Fibroblast of the aortic adventitia (primary cell): ENCODE measurements at regions not wholly inside any gene's neighbourhood (a gene's known extent, or its start where the extent isn't known, plus 50 kb on each side); places are given as distances from the start of the nearest gene placed in this dataset.

Experiments used
- DNase-seq: peaks from one replicate; pipeline ENCODE4 v3.0.0-alpha.2; 2010; ENCODE audit warnings: low read depth
- H3K4me3 ChIP-seq: 2 replicates; pipeline ENCODE4 v1.5.1; 2011; ENCODE audit warnings: low read depth, mild to moderate bottlenecking, control low read depth, low read length, moderate library complexity
- TF ChIP-seq, protein P1 (sequence below): IDR thresholded peaks from 2 replicates; pipeline ENCODE4 v1.5.1; 2011; ENCODE audit warnings: mild to moderate bottlenecking, low read length, control low read depth, inconsistent platforms; ENCODE audit not compliant: insufficient read depth

GRCh38 chr3:110666495-110666894 is 405.1 kb upstream of the NECTIN3 start:
- H3K4me3 ChIP-seq: no peak overlapping the region
- DNase-seq: no peak
- TF ChIP-seq, protein P1, sequence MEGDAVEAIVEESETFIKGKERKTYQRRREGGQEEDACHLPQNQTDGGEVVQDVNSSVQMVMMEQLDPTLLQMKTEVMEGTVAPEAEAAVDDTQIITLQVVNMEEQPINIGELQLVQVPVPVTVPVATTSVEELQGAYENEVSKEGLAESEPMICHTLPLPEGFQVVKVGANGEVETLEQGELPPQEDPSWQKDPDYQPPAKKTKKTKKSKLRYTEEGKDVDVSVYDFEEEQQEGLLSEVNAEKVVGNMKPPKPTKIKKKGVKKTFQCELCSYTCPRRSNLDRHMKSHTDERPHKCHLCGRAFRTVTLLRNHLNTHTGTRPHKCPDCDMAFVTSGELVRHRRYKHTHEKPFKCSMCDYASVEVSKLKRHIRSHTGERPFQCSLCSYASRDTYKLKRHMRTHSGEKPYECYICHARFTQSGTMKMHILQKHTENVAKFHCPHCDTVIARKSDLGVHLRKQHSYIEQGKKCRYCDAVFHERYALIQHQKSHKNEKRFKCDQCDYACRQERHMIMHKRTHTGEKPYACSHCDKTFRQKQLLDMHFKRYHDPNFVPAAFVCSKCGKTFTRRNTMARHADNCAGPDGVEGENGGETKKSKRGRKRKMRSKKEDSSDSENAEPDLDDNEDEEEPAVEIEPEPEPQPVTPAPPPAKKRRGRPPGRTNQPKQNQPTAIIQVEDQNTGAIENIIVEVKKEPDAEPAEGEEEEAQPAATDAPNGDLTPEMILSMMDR: no peak

DNA sequence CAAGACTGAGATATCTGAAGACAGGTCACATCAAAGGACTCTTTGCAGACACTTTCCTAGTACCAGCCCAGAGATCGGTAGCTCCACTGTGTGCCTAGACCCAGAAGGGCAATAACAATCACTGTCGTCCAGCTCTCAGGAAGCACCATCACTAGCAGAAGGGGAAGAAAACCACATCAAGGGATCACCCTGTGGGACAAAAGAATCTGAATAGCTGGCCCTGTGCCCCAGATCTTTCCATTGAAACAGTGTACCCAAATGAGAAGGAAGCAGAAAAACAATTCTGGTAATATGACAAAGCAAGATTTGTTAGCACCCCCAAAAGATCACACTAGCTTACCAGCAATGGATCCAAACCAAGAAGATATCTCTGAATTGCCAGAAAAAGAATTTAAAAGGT is 404.4 kb upstream of the NECTIN3 start:
- no peak overlapping the region for H3K4me3 ChIP-seq
- DNase-seq: no peak
- TF ChIP-seq, protein P1: no peak

DNA sequence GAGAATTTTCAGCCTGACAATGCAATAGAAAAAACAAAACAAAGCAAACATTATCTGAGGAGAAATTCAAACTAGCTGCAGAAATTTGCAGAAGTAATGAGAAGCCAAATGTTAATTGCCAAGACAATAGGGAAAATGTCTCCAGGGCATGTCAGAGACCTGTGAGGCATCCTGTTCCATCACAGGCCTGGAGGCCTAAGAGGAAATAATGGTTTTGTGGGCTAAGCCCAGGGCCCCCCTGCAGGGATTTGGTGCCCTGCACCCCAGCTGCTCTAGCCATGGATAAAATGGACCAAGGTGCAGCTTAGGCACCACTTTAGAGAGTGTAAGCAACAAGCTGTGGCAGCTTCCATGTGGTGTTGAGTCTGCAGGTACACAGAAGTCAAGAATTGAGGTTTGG is 401.2 kb upstream of the NECTIN3 start:
- TF ChIP-seq, protein P1: no peak
- H3K4me3 ChIP-seq: no peak overlapping the region
- DNase-seq: no peak

GRCh38 chr3:110677506-110677905 is 394.1 kb upstream of the NECTIN3 start:
- H3K4me3 ChIP-seq: no peak overlapping the region
- no peak for DNase-seq
- TF ChIP-seq, protein P1: no peak

GRCh38 chr3:110679285-110679684 is 392.3 kb upstream of the NECTIN3 start:
- no peak overlapping the region for H3K4me3 ChIP-seq
- DNase-seq: no peak
- TF ChIP-seq, protein P1: no peak

- no peak overlapping the region for H3K4me3 ChIP-seq
- TF ChIP-seq, protein P1: no peak
- no peak for DNase-seq
Measured at GRCh38 chr3:110680450-110680849, 391.2 kb upstream of the NECTIN3 start.

DNA sequence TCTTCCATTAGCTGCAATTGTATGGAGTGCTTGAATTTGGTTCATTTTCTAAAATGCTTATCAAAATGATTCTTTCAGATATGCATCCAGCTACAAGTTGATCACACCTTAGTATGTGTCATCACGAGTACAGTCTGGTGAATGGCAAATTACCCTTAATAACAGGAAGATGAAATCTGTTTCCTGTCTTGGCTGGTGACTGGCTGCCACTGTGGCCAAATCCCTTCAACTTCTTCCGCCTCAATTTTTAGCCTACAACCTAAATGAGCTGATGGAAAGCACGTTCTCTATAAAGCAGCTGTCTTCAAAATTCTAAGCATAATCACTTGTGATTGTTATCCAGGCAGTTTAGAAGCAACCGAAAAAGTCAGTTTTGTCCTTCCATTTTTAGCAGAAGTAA is 387.1 kb upstream of the NECTIN3 start:
- H3K4me3 ChIP-seq: no peak overlapping the region
- TF ChIP-seq, protein P1: no peak

More for the DNA sequence above, 387.1 kb upstream of the NECTIN3 start:
- no peak for DNase-seq
